LNCAP (cell line): ENCODE measurements at regions not wholly inside any gene's neighbourhood (a gene's known extent, or its start where the extent isn't known, plus 50 kb on each side); places are given as distances from the start of the nearest gene placed in this dataset.

ENCODE experiments used
- CTCF ChIP-seq: fragments of 450-650 bp; IDR thresholded peaks from 2 replicates; pipeline ENCODE4 v1.5.1; 2017; ENCODE audit warnings: mild to moderate bottlenecking

- no peak for TF ChIP-seq CTCF
These were observed 183.8 kb downstream of the CCDC59 start for GRCh38 chr12:82174383-82174782.

- TF ChIP-seq CTCF, result no peak
These were observed 209.1 kb downstream of the CCDC59 start for GRCh38 chr12:82149045-82149444.

DNA sequence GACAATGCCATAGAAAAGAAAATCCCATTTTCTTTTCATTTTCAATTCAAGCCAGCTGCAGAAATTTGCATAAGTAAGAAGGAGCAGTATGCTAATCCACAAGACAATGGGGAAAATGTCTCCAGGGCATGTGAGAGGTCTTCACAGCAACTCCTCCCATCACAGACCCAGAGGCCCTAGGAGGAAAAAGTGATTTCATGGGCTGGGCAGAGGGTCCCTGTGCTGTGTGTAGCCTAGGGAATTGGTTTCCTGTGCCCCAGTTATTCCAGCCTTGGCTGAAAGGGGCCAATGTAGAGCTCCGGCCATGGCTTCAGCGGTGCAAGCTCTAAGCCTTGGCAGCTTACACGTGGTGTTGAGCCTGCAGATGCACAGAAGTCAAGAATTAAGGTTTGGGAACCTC is 211.4 kb downstream of the CCDC59 start:
- TF ChIP-seq CTCF, result no peak

DNA sequence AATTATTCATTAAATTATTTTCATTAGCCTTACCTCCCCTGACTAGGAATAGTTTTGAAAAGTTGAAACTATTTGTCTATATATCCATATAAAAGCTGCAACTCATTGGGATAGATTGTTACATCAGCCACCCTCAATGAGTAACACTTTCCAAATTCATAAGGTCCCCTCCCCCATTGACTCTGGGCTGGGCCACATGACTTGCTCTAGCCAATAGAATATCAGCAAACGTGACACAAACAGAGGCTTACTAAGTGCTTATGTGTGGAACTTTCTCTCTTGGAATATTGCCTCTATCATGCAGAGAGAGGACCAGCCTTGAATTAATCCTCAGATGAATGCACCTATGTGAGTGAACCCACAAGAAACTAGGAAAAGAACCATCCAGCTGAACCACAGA is 213.7 kb downstream of the CCDC59 start:
- no peak for TF ChIP-seq CTCF

- TF ChIP-seq CTCF, result no peak
These were observed 225.8 kb downstream of the CCDC59 start for GRCh38 chr12:82132390-82132789.

GRCh38 chr12:82130762-82131161 is 227.4 kb downstream of the CCDC59 start:
- no peak for TF ChIP-seq CTCF

DNA sequence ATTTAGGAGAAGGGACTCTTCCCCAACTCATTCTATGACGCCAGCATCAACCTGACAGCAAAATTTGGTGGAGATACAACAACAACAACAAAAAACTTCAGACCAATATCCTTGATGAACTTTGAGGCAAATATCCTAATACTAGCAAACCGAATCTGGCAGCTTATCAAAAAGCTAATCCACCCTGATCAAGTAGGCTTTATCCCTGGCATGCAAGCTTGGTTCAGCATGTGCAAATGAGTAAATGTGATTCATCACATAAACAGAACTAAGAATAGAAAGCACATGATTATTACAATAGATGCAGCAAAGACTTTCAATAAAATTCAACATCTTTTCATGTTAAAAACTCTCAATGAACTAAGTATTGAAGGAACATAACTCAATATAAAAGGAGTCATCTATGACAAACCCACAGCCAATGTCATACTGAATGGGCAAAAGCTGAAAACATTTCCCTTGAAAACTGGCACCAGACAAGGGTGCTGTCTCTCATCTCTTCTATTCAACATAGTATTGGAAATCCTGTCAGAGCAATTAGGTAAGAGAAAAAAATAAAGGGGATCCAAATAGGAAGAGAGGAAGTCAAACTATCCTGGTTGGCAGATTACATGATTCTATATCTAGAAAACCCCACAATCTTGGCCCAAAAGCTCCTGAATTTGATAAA is 233.3 kb downstream of the CCDC59 start:
- TF ChIP-seq CTCF, result no peak

- TF ChIP-seq CTCF, result no peak
These were observed 236.6 kb downstream of the CCDC59 start for GRCh38 chr12:82121545-82121944.
